HUDEP-2 (cell line): ENCODE measurements at regions not wholly inside any gene's neighbourhood (a gene's known extent, or its start where the extent isn't known, plus 50 kb on each side); places are given as distances from the start of the nearest gene placed in this dataset.
"Not testable (repeated sequence)": the region's sequence is repeated elsewhere in the genome, so short reads cannot be mapped to it uniquely, and the experiment has no call there.

ENCODE experiments used
- DNase-seq, 76 experiments: peaks; one replicate each; lab custom pipeline; 2025; ENCODE audit not compliant: unreplicated experiment in 76 of 76; lab: John Stamatoyannopoulos, UW

GRCh38 chr5:148880197-148880596 is 53.8 kb downstream of the ADRB2 start:
- DNase-seq = no peak

GRCh38 chr5:148880696-148881095 is 54.3 kb downstream of the ADRB2 start:
- no peak for DNase-seq

GRCh38 chr5:148882332-148882731 is 55.9 kb downstream of the ADRB2 start:
- no peak for DNase-seq

GRCh38 chr5:148884339-148885020 is 58.1 kb downstream of the ADRB2 start:
- DNase-seq = no peak

GRCh38 chr5:148887123-148887881 is 60.9 kb downstream of the ADRB2 start:
- DNase-seq = no peak

- not testable (repeated sequence) for DNase-seq
Observed at GRCh38 chr5:148889936-148890335, 63.5 kb downstream of the ADRB2 start.

- not testable (repeated sequence) for DNase-seq
Observed at GRCh38 chr5:148895441-148895840, 69.0 kb downstream of the ADRB2 start.

GRCh38 chr5:148897842-148898241 is 71.4 kb downstream of the ADRB2 start:
- DNase-seq = no peak

- DNase-seq = no peak
Observed at GRCh38 chr5:148898413-148899075, 72.1 kb downstream of the ADRB2 start.

GRCh38 chr5:148899993-148900392 is 73.6 kb downstream of the ADRB2 start:
- DNase-seq = no peak

GRCh38 chr5:148902478-148902877 is 76.1 kb downstream of the ADRB2 start:
- no peak for DNase-seq

- no peak for DNase-seq
Observed at GRCh38 chr5:148903587-148903986, 77.2 kb downstream of the ADRB2 start.

- no peak for DNase-seq
Observed at GRCh38 chr5:148904440-148904839, 78.0 kb downstream of the ADRB2 start.

GRCh38 chr5:148905541-148905940 is 79.1 kb downstream of the ADRB2 start:
- no peak for DNase-seq

- DNase-seq = no peak
Observed at GRCh38 chr5:148906968-148907367, 80.6 kb downstream of the ADRB2 start.

GRCh38 chr5:148909040-148909439 is 82.6 kb downstream of the ADRB2 start:
- no peak for DNase-seq

GRCh38 chr5:148909766-148910165 is 83.4 kb downstream of the ADRB2 start:
- no peak for DNase-seq

- DNase-seq = no peak
Observed at GRCh38 chr5:148910216-148910615, 83.8 kb downstream of the ADRB2 start.

- DNase-seq = no peak
Observed at GRCh38 chr5:148910686-148911361, 84.4 kb downstream of the ADRB2 start.

GRCh38 chr5:148911386-148911785 is 85.0 kb downstream of the ADRB2 start:
- no peak for DNase-seq

- DNase-seq = no peak
Observed at GRCh38 chr5:148912146-148912545, 85.7 kb downstream of the ADRB2 start.
